Neural cell (in vitro differentiated cells): ENCODE measurements at regions not wholly inside any gene's neighbourhood (a gene's known extent, or its start where the extent isn't known, plus 50 kb on each side); places are given as distances from the start of the nearest gene placed in this dataset.

Source experiments
- EZH2 ChIP-seq: fragments of 200-600, 300-800 bp; shearing (Covaris generic), sonication (generic); IDR thresholded peaks from 2 replicates; pipeline ENCODE4 v1.6.1; 2014; ENCODE audit warnings: antibody characterized with exemption, low read length, borderline replicate concordance, mild to moderate bottlenecking; ENCODE audit not compliant: insufficient read depth, poor library complexity, severe bottlenecking
- POLR2AphosphoS5 ChIP-seq: IDR thresholded peaks from 2 replicates; pipeline ENCODE4 v1.6.1; 2012
- RAD21 ChIP-seq: fragments of 450-650 bp; conservative IDR thresholded peaks from 2 replicates; pipeline ENCODE4 v1.6.1; 2014; ENCODE audit warnings: antibody characterized with exemption, mild to moderate bottlenecking, moderate library complexity
- SMC3 ChIP-seq: fragments of 450-650 bp; conservative IDR thresholded peaks from 2 replicates; pipeline ENCODE4 v1.6.1; 2014; ENCODE audit warnings: antibody characterized with exemption, mild to moderate bottlenecking, moderate library complexity; ENCODE audit not compliant: poor library complexity
- TF ChIP-seq, protein P1 (sequence below): fragments of 450-650 bp; IDR thresholded peaks from 2 replicates; pipeline ENCODE4 v1.5.1; 2014; ENCODE audit warnings: antibody characterized with exemption, mild to moderate bottlenecking, moderate library complexity; ENCODE audit not compliant: poor library complexity, severe bottlenecking
- TF ChIP-seq, protein P2 (sequence below): IDR thresholded peaks from 2 replicates; pipeline ENCODE4 v1.6.1; 2012; ENCODE audit warnings: borderline replicate concordance

DNA sequence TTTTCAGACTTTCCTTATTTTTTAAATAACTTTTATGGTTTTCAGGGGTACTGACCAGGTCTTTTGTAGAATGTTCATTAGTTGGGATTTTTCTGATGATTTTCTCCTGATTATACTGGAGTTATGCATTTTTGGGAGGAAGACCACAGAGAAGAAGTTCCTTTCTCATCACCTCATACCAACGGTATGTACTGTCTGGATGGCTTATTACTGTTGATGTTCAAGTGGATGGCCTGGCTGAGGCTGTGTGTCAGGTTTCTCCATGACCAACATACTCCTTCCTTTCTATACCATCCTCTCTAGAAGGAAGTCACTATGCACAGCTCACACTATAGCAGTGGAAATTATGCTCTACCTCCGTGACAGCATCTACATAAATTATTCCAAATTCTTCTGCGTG lies 71.1 kb upstream of the NR3C1 start:
- no peak for TF ChIP-seq RAD21
- TF ChIP-seq, protein P1, sequence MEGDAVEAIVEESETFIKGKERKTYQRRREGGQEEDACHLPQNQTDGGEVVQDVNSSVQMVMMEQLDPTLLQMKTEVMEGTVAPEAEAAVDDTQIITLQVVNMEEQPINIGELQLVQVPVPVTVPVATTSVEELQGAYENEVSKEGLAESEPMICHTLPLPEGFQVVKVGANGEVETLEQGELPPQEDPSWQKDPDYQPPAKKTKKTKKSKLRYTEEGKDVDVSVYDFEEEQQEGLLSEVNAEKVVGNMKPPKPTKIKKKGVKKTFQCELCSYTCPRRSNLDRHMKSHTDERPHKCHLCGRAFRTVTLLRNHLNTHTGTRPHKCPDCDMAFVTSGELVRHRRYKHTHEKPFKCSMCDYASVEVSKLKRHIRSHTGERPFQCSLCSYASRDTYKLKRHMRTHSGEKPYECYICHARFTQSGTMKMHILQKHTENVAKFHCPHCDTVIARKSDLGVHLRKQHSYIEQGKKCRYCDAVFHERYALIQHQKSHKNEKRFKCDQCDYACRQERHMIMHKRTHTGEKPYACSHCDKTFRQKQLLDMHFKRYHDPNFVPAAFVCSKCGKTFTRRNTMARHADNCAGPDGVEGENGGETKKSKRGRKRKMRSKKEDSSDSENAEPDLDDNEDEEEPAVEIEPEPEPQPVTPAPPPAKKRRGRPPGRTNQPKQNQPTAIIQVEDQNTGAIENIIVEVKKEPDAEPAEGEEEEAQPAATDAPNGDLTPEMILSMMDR: no peak
- TF ChIP-seq EZH2: no peak
- TF ChIP-seq SMC3: no peak
- TF ChIP-seq, protein P2, sequence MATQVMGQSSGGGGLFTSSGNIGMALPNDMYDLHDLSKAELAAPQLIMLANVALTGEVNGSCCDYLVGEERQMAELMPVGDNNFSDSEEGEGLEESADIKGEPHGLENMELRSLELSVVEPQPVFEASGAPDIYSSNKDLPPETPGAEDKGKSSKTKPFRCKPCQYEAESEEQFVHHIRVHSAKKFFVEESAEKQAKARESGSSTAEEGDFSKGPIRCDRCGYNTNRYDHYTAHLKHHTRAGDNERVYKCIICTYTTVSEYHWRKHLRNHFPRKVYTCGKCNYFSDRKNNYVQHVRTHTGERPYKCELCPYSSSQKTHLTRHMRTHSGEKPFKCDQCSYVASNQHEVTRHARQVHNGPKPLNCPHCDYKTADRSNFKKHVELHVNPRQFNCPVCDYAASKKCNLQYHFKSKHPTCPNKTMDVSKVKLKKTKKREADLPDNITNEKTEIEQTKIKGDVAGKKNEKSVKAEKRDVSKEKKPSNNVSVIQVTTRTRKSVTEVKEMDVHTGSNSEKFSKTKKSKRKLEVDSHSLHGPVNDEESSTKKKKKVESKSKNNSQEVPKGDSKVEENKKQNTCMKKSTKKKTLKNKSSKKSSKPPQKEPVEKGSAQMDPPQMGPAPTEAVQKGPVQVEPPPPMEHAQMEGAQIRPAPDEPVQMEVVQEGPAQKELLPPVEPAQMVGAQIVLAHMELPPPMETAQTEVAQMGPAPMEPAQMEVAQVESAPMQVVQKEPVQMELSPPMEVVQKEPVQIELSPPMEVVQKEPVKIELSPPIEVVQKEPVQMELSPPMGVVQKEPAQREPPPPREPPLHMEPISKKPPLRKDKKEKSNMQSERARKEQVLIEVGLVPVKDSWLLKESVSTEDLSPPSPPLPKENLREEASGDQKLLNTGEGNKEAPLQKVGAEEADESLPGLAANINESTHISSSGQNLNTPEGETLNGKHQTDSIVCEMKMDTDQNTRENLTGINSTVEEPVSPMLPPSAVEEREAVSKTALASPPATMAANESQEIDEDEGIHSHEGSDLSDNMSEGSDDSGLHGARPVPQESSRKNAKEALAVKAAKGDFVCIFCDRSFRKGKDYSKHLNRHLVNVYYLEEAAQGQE: no peak
- TF ChIP-seq POLR2AphosphoS5: no peak
